ENCODE measurements at regions not wholly inside any gene's neighbourhood (a gene's known extent, or its start where the extent isn't known, plus 50 kb on each side); places are given as distances from the start of the nearest gene placed in this dataset.

DNA sequence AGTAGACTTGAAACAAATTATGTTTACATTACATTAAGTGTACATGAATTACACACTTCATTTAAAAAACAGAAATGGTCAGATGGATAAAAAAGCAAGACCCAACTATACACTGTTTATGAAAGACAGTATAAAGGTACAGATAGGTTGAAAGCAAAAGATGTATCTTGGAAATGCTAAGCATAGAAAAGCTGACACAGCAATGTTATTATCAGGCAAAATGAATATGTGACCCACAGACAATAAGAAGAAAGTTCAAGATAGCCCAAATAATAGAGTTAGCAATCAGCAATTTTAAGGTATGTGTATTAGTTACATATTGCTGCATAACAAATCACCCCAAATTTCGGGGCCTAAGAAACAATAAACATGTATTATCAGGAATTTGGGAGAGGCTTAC lies 153.5 kb downstream of the DHRS2 start:
- TF ChIP-seq CTCF (IDR thresholded peaks at IDR 0.05) (no peak), POLR2AphosphoS5 (IDR thresholded peaks at IDR 0.05) (no peak)

Measured in stomach (tissue), 4 donors.